SU-DHL-6 (cell line): ENCODE measurements at regions not wholly inside any gene's neighbourhood (a gene's known extent, or its start where the extent isn't known, plus 50 kb on each side); places are given as distances from the start of the nearest gene placed in this dataset.

Experiments
- EZH2phosphoT487 ChIP-seq: fragments of 200-600 bp; sonication (generic), shearing (Covaris generic); conservative IDR thresholded peaks from 2 replicates; pipeline ENCODE4 v1.6.1; 2018; ENCODE audit warnings: mild to moderate bottlenecking, antibody characterized with exemption, low read length, moderate library complexity, mixed read lengths
- TF ChIP-seq, protein P1 (sequence below): fragments of 200-600 bp; sonication (generic); IDR thresholded peaks from one replicate; pipeline ENCODE4 v1.5.1; 2017; ENCODE audit warnings: antibody characterized with exemption, mild to moderate bottlenecking, low read length, moderate library complexity; ENCODE audit not compliant: insufficient read depth, poor library complexity, severe bottlenecking

- TF ChIP-seq, protein P1, sequence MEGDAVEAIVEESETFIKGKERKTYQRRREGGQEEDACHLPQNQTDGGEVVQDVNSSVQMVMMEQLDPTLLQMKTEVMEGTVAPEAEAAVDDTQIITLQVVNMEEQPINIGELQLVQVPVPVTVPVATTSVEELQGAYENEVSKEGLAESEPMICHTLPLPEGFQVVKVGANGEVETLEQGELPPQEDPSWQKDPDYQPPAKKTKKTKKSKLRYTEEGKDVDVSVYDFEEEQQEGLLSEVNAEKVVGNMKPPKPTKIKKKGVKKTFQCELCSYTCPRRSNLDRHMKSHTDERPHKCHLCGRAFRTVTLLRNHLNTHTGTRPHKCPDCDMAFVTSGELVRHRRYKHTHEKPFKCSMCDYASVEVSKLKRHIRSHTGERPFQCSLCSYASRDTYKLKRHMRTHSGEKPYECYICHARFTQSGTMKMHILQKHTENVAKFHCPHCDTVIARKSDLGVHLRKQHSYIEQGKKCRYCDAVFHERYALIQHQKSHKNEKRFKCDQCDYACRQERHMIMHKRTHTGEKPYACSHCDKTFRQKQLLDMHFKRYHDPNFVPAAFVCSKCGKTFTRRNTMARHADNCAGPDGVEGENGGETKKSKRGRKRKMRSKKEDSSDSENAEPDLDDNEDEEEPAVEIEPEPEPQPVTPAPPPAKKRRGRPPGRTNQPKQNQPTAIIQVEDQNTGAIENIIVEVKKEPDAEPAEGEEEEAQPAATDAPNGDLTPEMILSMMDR, result no peak
- TF ChIP-seq EZH2phosphoT487, result no peak
These were observed 297.8 kb upstream of the ECI2 start for GRCh38 chr6:4433199-4433598.
